ENCODE measurements at regions not wholly inside any gene's neighbourhood (a gene's known extent, or its start where the extent isn't known, plus 50 kb on each side); places are given as distances from the start of the nearest gene placed in this dataset.
"Not testable (repeated sequence)": the region's sequence is repeated elsewhere in the genome, so short reads cannot be mapped to it uniquely, and the experiment has no call there.

GRCh38 chr22:16388616-16389015 lies 204.0 kb downstream of the CCT8L2 start:
- TF ChIP-seq CTCF, POLR2A (IDR thresholded peaks at IDR 0.05): not testable (repeated sequence)

All from testis (tissue), 2 donors.